ENCODE measurements at regions not wholly inside any gene's neighbourhood (a gene's known extent, or its start where the extent isn't known, plus 50 kb on each side); places are given as distances from the start of the nearest gene placed in this dataset.

DNA sequence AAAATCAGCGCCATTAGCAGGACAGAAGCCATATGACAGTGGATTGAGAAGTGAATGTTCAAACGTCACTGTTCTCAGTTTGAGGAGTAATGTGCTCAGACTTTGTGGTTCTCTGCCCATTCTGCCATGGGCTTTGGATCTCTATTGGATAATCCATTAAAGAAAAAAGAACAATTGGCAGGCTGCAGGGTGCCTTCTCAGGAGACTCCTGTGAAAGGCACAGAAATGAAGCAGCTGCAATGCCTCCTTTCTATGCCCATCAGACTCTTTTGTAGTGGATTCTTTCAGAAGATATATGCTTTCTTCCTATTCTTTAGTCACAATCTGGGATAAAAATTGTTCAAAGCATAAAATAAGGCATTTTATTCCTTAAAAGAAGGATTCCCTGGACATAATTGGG, 506.9 kb upstream of the KLHL29 start:
- TF ChIP-seq CTCF (IDR thresholded peaks at IDR 0.05; ENCODE audit: insufficient read depth, low read length, poor library complexity, severe bottlenecking) = no peak
- no peaks in the 10 kb centered on the region for H3K27me3 ChIP-seq (ENCODE audit: control insufficient read depth, insufficient read depth, low read length)
- no peak for DNase-seq (ENCODE audit: low read depth)
- no peak overlapping the region for H3K4me3 ChIP-seq (ENCODE audit: low read depth, low read length)
- no peaks in the 10 kb centered on the region for H3K36me3 ChIP-seq (ENCODE audit: control insufficient read depth, insufficient read depth, low read length)

GRCh38 chr2:22879009-22879863, 505.7 kb upstream of the KLHL29 start:
- Histone ChIP-seq H3K36me3 (ENCODE audit: control insufficient read depth, insufficient read depth, low read length) (no peaks in the 10 kb centered on the region), H3K4me3 (ENCODE audit: low read depth, low read length) (no peak overlapping the region), H3K27me3 (ENCODE audit: control insufficient read depth, insufficient read depth, low read length) (no peaks in the 10 kb centered on the region)
- DNase-seq (ENCODE audit: low read depth) = no peak
- no peak for TF ChIP-seq CTCF (IDR thresholded peaks at IDR 0.05; ENCODE audit: insufficient read depth, low read length, poor library complexity, severe bottlenecking)

- Histone ChIP-seq H3K4me3 (ENCODE audit: low read depth, low read length) (no peak overlapping the region), H3K36me3 (ENCODE audit: control insufficient read depth, insufficient read depth, low read length) (no peaks in the 10 kb centered on the region), H3K27me3 (ENCODE audit: control insufficient read depth, insufficient read depth, low read length) (no peaks in the 10 kb centered on the region)
- DNase-seq (ENCODE audit: low read depth) = no peak
- no peak for TF ChIP-seq CTCF (IDR thresholded peaks at IDR 0.05; ENCODE audit: insufficient read depth, low read length, poor library complexity, severe bottlenecking)
These were observed 504.8 kb upstream of the KLHL29 start for GRCh38 chr2:22880161-22880560.

DNA sequence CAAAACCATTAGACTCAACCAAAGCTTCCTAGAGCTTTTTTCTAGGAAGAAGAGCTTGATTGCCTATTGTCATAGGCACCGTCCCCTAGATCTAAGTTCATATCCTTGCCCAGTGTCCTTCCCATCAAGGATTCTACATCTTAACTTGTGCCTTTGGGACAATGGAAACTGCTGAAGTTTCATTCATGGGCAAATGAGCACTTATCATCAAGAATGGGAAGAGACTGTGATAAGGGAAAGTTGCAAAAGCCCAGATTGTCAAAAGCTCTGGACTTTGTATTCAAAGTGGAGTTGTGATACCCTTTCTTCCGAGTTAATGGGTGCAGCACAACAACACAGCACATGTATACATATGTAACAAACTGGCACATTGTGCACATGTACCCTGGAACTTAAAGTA, 503.0 kb upstream of the KLHL29 start:
- H3K27me3 ChIP-seq (ENCODE audit: control insufficient read depth, insufficient read depth, low read length) = no peaks in the 10 kb centered on the region
- TF ChIP-seq CTCF (IDR thresholded peaks at IDR 0.05; ENCODE audit: insufficient read depth, low read length, poor library complexity, severe bottlenecking) = no peak
- no peak overlapping the region for H3K4me3 ChIP-seq (ENCODE audit: low read depth, low read length)
- no peak for DNase-seq (ENCODE audit: low read depth)
- no peaks in the 10 kb centered on the region for H3K36me3 ChIP-seq (ENCODE audit: control insufficient read depth, insufficient read depth, low read length)

GRCh38 chr2:22882643-22883042, 502.3 kb upstream of the KLHL29 start:
- H3K36me3 ChIP-seq (ENCODE audit: control insufficient read depth, insufficient read depth, low read length) = no peaks in the 10 kb centered on the region
- DNase-seq (ENCODE audit: low read depth) = no peak
- no peak for TF ChIP-seq CTCF (IDR thresholded peaks at IDR 0.05; ENCODE audit: insufficient read depth, low read length, poor library complexity, severe bottlenecking)
- no peak overlapping the region for H3K4me3 ChIP-seq (ENCODE audit: low read depth, low read length)
- no peaks in the 10 kb centered on the region for H3K27me3 ChIP-seq (ENCODE audit: control insufficient read depth, insufficient read depth, low read length)

DNA sequence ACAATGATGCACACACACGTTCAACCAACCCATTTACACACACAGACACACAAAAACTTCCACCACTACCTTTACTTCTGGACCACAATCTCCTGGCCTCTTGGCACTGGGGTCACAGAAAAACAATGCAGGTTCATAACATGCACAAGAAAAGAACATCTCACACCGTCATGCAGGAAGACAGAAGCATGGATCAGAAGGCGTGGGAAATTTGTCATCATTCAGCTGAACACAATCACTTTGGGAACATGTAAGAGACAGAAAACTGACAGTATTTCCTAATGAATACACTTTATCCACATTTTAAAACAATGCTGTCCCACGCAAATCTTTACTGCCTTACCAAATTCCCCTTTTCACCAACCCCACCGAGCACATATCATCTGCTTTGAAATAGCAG, 501.9 kb upstream of the KLHL29 start:
- Histone ChIP-seq H3K36me3 (ENCODE audit: control insufficient read depth, insufficient read depth, low read length) (no peaks in the 10 kb centered on the region), H3K27me3 (ENCODE audit: control insufficient read depth, insufficient read depth, low read length) (no peaks in the 10 kb centered on the region), H3K4me3 (ENCODE audit: low read depth, low read length) (no peak overlapping the region)
- TF ChIP-seq CTCF (IDR thresholded peaks at IDR 0.05; ENCODE audit: insufficient read depth, low read length, poor library complexity, severe bottlenecking) = no peak
- no peak for DNase-seq (ENCODE audit: low read depth)

Measured in kidney epithelial cell (primary cell).